NCI-H2196 treated with DMSO at 0.1 percent for 48 hours (cell line): ENCODE measurements at regions not wholly inside any gene's neighbourhood (a gene's known extent, or its start where the extent isn't known, plus 50 kb on each side); places are given as distances from the start of the nearest gene placed in this dataset.

Experiments
- DNase-seq: peaks from one replicate; lab custom pipeline; 2025; ENCODE audit not compliant: unreplicated experiment; lab: John Stamatoyannopoulos, UW

DNA sequence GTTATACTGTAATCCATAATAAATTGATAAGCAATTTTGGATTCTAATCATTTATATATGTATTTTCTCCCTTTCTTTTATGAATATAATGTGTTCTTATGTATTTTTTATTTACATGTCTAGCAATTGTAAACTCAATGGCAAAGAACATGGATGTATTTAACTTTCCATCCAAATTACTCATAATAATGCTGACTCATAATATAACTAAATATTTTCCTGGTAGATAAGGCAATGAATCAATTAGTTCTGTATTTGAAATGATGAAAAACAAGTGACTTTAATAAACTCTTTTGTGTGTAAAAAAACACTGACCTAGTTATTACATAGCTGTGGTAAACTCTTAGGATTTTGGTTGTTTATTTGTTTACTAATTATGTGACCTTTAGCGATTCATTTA lies 211.2 kb downstream of the DTHD1 start:
- DNase-seq = no peak

DNA sequence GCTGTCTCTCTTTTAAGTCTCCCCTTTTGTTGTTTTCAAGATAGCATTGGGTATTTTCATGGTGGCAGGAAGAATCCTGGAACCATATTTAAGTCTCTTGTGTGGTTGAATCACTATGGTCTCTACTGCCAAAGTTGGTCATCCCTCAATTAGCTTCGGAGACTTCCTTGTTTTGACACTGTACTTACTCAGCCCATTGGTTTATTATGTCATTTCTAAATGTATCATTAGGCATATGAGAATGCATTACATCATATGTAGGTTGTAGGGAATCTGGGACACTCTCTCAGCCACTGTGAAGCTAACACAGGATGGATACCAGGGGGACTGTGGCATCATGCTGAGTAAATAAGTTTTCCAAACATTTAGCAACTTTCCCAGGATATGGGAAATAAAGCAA lies 211.8 kb downstream of the DTHD1 start:
- no peak for DNase-seq

DNA sequence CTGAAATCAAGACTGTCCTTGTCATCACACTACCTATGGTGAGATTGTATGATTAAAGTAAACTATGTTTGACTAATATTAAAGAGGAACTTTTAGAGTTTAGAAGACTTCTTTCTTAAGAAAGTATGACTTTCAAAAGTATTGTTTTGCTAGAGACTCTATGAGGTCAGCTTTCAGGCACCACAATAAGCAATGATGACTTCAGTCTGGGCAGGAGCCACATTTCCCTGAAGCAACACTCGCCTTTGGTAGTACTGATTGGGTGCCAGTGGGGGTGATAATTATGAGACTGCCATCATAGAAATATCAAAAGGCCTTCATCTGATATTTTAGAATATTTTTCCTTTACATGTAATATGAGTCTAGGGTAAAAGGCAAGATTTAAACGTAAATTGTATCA lies 212.6 kb downstream of the DTHD1 start:
- DNase-seq = no peak

DNA sequence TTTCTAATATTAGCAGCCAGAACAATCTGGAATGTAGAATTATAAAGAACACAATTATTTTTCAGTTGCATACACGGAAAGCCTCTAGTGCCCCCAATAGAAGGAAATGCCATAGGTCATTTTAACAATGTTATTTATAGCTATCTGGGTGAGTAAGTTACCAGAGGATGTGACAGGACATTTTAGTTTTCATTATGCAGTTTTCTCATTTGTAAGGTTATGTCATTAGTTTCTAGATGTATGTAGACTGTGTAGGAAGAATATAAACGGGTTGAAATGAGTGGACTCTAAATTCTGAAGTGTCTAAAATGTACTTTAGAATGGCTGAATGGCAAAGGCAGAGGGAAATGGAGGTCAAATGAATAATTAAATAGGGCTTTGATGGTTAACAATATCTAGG lies 213.3 kb downstream of the DTHD1 start:
- no peak for DNase-seq

DNA sequence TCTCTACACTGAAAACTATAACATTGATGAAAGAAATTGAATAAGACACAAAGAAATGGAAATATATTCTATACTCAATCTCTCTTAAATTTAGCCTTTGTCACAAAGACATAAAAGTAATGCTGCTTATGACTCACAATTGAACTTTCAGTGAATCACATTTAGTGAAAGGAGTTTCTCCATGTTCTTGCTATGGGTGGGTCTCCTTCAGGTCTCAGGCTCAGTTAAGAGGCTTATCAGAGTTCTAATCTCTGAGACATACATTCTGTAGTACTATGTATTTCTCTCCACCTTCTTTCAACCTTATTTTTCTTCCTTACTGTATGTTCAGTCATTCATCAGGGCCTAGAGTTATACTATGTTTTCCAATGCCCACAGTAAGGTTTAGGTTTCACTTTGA lies 220.9 kb downstream of the DTHD1 start:
- DNase-seq = no peak

DNA sequence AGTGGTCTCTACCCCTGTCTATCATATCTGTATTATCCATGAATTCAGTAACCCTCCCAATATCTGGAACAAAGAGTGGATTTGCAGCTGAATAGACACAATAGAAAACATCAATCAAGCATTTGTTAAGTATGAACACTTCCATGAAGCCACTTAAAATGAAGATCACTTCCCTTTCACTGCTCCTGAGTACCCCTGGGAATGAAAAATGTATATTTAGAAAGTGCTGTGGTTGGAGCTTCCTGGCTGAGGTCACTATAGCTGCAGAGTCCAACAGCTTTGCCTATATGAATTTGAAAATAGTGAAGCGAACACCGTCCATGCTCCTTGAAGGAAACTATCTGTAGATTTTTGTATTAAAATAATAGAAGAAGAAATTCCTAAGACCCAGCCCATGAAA lies 227.0 kb downstream of the DTHD1 start:
- DNase-seq = no peak

DNA sequence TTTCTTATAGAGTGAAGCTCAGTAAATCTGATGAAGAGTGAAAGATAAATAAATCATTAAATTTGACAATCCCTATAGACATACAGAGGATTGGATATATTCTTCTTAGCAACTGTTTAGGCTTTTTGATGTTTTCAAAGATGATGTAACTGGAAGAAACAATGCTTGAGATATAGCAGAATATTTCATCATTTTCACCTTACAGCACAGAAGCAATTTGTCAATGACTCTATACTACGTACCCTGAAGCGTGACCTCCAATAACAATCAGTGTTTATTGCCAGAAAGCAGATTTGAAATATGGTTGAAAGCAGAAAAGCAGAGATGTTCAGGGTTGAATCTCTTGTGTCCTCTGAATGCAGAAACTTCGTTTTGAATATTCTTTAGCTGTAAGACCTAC lies 228.4 kb downstream of the DTHD1 start:
- no peak for DNase-seq

DNA sequence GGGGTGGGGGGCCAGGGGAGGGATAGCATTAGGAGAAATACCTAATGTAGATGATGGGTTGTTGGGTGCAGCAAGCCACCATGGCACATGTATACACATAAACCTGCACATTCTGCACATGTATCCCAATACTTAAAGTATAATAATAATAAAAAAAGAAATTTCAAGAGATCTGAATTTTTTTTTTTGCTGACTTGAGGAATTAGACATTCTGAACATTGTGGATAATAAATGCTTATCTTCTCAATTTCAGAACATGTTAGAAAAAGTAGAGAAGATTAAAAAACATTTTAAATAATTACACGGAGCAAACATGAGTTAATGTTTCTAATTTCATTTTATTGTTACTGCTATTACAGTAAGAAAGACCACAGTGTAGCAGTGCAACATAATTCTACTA lies 230.4 kb downstream of the DTHD1 start:
- no peak for DNase-seq

DNA sequence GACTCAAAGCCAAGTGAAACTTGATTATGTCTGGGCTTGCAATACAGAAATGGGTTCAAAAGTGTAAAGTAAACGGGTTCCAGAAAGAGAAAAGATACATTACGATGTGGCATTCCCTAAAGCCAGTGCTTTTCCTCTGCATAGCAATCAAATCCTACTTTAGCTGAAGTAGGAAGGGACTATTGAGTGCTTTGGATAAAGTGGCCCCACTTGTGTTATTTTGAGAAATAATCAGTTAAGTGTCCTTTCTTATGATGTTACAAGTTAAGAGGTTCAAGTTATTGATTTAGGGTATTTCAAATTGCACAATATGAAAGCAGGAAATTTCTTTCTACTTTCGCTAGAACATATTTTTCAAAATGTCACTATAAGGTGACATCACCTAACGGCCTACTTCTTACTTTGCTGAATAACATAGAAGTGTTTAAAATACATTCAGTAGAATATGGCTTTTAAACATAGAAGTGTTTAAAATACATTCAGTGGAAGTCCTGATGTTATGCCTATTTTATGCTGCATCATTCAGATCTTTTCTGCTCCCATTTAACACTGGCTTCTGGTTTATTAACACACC lies 235.2 kb downstream of the DTHD1 start:
- DNase-seq = no peak

DNA sequence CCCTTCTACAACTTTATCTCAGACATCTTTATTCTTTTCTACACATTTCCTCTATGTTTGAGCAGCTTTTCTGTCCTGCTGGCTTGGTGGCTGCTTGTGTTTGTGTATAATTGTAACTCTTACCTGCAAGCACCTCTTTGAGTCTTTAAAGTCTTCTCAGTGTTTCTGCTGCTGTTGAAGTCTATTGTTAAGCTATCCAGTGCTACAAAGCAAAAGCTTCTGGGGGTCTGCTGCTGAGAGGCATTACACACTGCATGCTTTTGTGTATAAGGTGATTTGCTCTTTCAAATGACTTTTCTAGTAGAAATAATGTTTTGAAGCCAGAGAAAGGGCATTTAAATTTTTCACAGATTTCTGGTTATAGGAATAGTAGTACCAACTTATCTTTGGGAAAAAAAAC lies 241.8 kb downstream of the DTHD1 start:
- no peak for DNase-seq

DNA sequence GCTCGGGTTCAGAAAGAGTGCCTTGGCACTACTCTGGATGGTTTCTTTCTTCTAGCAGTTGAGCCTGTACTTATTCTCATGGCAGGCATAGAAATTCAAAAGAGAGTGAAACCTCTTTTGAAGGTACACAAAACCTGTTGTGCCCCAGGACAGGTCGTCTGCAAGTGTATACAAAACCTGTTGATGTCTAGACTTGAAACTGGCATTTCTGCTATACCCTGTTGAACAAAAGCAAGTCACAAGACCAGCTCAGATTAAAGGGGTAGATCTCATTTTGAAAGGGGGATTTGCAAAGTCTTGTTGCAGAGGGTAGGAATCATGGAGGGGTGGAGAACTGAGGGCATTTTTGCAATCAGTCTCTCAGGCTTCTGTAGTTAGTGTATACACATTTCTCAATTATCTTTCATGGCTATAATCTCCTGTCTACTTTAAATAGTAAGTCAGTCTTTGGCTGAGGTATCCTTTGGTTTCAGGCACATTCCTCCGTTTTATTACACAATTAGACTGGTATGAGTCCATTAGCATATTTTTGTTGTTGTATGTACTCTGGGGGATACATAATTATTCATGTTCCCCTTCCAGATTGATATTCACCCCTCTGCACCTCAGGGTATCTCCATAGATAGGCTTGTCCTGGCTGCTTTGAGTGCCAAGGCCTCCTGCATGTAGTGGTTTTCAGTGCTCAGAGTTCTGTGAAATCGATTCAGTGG lies 251.4 kb downstream of the DTHD1 start:
- DNase-seq = no peak

DNA sequence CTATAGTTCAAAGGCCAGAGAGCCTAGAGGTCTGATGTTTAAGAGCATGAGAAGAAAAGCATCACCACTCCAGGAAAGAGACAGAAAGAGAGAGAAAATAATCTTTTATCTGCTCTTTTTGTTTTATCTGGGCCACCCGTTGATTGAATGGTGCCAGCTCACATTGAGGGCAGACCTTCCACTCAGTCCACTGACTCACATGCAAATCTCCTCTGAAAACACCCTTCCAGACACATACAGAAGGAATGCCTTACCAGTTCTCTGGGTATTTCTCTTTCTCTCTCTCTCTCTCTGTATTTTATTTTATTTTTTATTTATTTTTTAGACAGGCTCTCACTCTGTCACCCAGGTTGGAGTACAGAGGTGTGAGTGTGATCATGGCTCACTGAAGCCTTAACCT lies 252.5 kb downstream of the DTHD1 start:
- DNase-seq = no peak

DNA sequence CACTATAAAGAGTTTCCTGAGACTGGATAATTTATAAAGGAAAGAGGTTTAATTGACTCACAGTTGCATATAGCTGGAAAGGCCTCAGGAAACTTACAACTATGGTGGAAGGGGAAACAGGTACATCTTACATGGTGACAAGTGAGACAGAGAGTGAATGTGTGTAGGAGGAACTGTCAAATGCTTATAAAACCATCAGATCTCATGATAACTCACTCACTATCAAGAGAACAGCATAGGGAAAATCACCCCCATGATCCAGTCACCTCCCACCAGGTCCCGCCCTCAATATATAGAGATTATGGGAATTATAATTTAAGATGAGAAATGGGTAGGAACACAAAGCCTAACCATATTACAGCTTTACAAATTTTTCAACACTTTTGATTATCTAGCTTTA lies 266.0 kb downstream of the DTHD1 start:
- no peak for DNase-seq

DNA sequence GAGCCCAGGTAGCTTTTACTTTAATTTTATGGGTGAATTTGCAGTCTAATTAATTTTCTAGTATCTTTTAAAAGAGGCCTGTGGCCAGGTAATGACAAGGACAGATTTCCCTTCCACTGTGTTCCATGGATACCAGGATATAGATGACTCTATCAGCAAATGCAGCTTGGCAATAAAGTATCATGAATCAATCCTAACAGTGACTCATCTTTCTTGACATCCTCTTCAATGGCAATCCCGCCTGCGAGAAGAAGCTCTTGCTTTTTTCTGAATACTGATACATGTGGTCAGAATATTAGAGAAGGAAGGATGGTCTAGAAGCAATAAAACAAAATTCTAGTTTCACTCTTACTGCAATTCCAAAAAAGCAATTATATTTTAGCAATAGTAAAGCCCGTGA lies 267.8 kb downstream of the DTHD1 start:
- DNase-seq = no peak

DNA sequence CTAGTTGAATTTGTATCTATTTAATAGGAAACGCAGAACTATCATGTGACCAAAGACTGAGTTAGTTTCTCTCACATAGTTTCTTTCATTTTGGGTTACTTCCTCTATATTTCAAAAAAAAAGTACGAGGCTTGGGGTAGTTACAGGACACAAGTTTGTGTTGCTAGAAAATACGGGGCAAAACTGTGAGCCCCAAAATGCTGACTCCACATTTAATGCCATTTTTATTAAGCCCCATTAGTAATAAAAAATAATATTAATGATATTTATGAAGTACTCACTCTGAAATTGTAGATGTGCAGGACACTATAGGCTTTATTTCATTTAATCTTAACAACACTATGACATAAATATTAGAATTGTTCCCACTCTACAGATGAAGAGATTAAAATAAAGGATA lies 268.6 kb downstream of the DTHD1 start:
- DNase-seq = no peak

DNA sequence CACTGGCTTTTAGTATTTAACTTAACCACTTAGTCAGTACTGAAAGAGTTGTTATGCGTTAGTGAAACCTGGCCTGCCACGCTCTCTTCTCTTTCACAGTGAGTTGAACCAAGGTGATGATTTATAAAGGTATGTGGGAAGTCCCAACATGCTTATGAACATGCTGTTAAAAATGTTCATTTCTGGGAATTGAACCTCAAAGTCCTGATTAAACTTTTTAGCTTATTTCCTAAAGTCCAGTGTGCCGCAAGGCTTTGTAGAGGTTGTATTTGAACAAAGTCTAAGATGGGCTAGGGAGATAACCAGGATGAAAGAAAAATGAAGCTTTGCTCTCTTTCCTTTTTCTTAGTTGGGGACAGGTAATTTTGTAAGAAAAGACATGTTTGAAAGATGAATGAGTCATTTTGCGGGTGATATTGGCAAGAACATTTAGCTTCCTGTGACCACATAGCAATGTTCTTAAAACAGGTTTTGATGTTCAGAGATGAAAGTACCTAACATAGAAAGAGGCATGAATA lies 270.3 kb downstream of the DTHD1 start:
- DNase-seq = no peak

DNA sequence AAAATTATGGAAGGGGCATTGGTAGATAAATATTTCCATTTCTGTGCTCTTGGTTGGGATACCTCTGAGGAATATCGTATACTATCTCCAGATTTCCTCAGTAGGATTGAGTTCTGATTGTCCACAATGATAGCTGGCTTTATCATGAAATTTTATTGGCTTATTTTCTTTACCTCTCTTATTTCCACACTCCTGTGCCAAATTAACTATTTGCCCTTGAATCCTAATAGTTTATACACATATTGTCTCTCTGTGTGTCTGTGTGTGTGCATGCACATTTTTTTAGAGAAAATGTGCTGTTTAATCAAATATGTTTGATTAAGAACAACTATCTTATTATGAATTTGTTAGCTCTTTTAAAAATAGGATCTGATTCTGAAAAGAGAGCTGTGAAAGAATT lies 271.6 kb downstream of the DTHD1 start:
- no peak for DNase-seq

DNA sequence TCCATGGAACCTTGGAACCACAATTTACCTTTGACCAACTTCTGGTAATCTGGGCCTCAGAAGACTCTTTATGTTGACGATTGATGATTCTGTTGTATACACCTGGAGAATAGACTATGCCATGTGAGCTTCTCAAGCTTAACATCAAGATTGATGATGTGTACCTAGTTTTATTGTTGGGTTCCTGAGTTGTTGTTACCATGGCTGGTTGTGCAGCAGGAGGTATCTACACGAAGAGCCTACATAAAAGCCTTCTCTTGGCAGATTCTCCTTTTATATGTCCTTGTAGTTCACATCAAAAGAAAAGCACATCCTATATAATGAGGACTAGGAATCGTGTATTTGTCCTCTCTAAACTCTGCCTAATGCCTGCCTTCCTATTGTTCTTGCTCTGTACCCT lies 272.0 kb downstream of the DTHD1 start:
- DNase-seq = no peak

DNA sequence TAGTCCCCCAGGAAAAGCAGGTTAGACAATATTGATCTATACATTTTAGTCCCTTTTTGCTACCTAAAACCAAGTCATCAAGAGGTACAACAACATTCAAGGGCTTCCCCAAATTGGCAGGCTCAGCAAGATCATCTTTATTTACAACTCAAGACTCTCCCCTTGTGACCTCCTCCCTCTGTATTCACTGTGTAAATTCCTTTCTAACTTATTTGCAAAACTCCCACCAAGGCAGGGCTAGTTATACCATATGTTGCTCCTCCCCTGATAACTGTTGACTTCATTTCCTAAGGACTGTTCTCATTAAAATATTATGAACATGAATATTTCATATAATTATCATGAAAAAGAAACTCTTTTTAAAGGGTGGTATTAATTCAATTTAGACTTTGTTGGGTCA lies 275.6 kb downstream of the DTHD1 start:
- no peak for DNase-seq

DNA sequence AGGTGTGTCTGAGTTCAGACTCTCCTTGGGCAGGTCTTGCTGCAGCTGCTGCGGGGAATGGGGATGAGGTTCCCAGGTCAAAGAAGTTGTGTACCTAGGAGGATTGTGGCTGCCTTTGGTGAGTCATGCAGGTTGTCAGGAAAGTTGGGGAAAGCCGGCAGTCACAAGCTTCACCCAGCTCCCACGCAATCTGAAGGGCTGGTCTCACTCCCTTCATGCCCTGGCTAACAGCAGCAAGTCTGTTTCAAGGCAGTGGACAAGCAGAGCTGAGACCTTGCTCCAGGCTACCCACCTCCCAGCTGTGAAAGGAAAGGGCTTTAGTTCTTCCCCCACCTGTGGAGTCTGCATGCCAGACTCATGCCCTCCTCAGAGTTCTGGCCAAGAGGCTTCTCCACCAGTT lies 287.2 kb downstream of the DTHD1 start:
- no peak for DNase-seq

DNA sequence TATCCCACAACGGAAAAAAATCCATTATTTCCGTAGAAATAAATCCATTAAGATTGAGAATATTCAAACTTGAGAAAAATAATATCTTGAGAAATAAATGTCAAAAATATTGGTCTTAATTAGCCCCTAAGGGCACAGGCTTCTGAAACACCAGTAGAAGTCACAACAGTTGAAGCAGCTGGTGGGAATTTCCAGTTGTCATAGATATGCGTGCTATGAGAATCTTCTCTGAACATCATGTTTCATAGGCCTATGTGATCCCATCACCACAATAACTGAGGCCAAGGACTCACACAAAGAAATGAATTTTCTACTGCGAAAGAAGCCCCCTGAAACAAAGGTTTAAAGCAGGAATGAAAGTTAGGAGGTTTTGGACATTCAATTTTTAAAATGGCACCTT lies 292.0 kb downstream of the DTHD1 start:
- no peak for DNase-seq

DNA sequence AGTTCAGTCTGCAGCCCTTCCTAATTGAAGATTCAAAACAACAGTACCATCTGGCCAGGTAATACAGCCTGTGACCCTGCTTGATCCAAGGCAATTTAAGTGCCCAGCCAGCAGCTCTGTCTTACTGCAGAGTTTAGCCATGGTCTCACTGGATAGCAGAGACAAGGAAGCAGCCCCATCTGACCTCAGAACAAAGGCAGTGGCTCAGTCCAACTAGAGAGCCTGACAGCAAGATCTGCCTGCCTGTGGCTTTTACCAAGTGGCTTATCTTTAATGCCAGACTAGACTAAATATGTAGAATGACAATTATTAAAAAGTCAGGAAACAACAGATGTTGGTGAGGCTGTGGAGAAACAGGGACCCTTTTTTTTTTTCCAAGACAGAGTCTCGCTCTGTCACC lies 293.4 kb downstream of the DTHD1 start:
- no peak for DNase-seq

DNA sequence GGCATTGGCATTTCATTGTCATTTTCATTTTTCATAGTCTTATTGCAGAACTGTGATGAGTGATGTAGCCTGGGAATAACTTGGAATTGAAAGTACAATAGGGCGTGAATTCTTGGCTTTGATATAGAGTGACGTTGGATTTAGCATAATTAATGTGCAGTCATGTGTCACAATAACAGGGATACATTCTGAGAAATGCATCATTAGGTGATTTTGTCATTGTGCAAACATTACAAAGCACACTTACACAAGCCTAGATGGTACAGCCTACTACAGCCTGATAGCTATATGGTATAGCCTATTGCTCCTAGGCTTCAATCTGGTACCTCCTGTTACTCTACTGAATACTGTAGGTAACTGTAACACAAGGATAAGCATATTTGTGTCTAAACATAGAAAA lies 300.8 kb downstream of the DTHD1 start:
- DNase-seq = no peak
